Body of pancreas (tissue), 4 donors: ENCODE measurements at regions not wholly inside any gene's neighbourhood (a gene's known extent, or its start where the extent isn't known, plus 50 kb on each side); places are given as distances from the start of the nearest gene placed in this dataset.
"Not testable (repeated sequence)": the region's sequence is repeated elsewhere in the genome, so short reads cannot be mapped to it uniquely, and the experiment has no call there.

Experiments
- CTCF ChIP-seq, 7 experiments: fragments of 450-650 bp in 4 of 7; fragments of 200-600 bp in 3 of 7; sonication (generic) in 3 of 7; IDR thresholded peaks; one replicate each; pipeline ENCODE4 v1.5.1; 2016 to 2019; ENCODE audit warnings: antibody characterized with exemption in 7 of 7
- POLR2A ChIP-seq, 3 donors: fragments of 450-650 bp; IDR thresholded peaks; one replicate each; pipeline ENCODE4 v1.6.1; 2016; ENCODE audit warnings: antibody characterized with exemption in 3 of 3, mild to moderate bottlenecking in 2 of 3

- TF ChIP-seq CTCF, POLR2A (IDR thresholded peaks at IDR 0.05): not testable (repeated sequence)
These were observed 1399.4 kb downstream of the GATA3 start for GRCh38 chr10:9453871-9454270.
